ENCODE measurements at regions not wholly inside any gene's neighbourhood (a gene's known extent, or its start where the extent isn't known, plus 50 kb on each side); places are given as distances from the start of the nearest gene placed in this dataset.

GRCh38 chr14:22513066-22513812 lies 75.8 kb downstream of the DAD1 start:
- no peaks in the 10 kb centered on the region for H3K79me1 ChIP-seq (ENCODE audit: low read depth, low read length)
- H3K79me2 ChIP-seq (ENCODE audit: control insufficient read depth in 1 of 2, insufficient read depth in 2 of 2, low read length in 2 of 2): no peaks in the 10 kb centered on the region
- H2BK120ac ChIP-seq (replicated peaks; ENCODE audit: low read depth, low read length): no peak overlapping the region
- H2AFZ ChIP-seq (ENCODE audit: low read length): no peak overlapping the region
- FAIRE-seq (no peak), DNase-seq (ENCODE audit: low read depth in 1 of 2, low spot score in 2 of 2) (no peak)
- H2BK12ac ChIP-seq (ENCODE audit: low read depth, low read length): no peak overlapping the region
- TF ChIP-seq RBBP5 (IDR thresholded peaks at IDR 0.05; ENCODE audit: borderline replicate concordance, low read depth, low read length) (no peak), CBX5 (IDR thresholded peaks at IDR 0.05; ENCODE audit: low read depth, low read length) (no peak), ATF2 (IDR thresholded peaks at IDR 0.05; ENCODE audit: low read length) (no peak), JUND (IDR thresholded peaks at IDR 0.05; ENCODE audit: low read length) (no peak), SIN3A (conservative IDR thresholded peaks at IDR 0.05 in 1 of 2, IDR thresholded peaks at IDR 0.05 in 1 of 2; ENCODE audit: low read depth in 1 of 2, low read length in 2 of 2) (no peak), CREB1 (IDR thresholded peaks at IDR 0.05) (no peak), MAX (IDR thresholded peaks at IDR 0.05) (no peak), ZNF274 (IDR thresholded peaks at IDR 0.05; ENCODE audit: borderline replicate concordance, extremely low read depth, low read length) (no peak), TAF1 (IDR thresholded peaks at IDR 0.05; ENCODE audit: low read depth, low read length) (no peak)
- H4K5ac ChIP-seq (ENCODE audit: insufficient read length, low read depth, low read length): no peak overlapping the region
- H4K20me1 ChIP-seq (replicated peaks in 1 of 2; ENCODE audit: control insufficient read depth in 1 of 2, insufficient read depth in 2 of 2, low read length in 2 of 2): no peaks in the 10 kb centered on the region
- H4K8ac ChIP-seq (ENCODE audit: extremely low read depth, insufficient read depth, low read length): no peak overlapping the region
- H4K91ac ChIP-seq (replicated peaks; ENCODE audit: insufficient read length, low read length): no peak overlapping the region
- no peak overlapping the region for H3K27ac ChIP-seq (ENCODE audit: low read depth, low read length)
- H3K14ac ChIP-seq (ENCODE audit: insufficient read length): no peak overlapping the region
- H2BK5ac ChIP-seq (ENCODE audit: low read depth, low read length): no peak overlapping the region
- no peak overlapping the region for H2BK15ac ChIP-seq (ENCODE audit: low read length)
- H3K23ac ChIP-seq (ENCODE audit: insufficient read length): no peak overlapping the region
- H3K9ac ChIP-seq (replicated peaks in 1 of 4; ENCODE audit: extremely low read depth in 1 of 4, low read depth in 3 of 4, low read length in 3 of 4): no peak overlapping the region
- no peaks in the 10 kb centered on the region for H3K23me2 ChIP-seq (ENCODE audit: low read depth, low read length)
- no peak overlapping the region for H3K4me2 ChIP-seq (ENCODE audit: insufficient read depth in 1 of 2, low read depth in 2 of 2, low read length in 2 of 2)
- no peak overlapping the region for H3K4ac ChIP-seq (replicated peaks; ENCODE audit: insufficient read length, low read depth, low read length)
- no peak overlapping the region for H2BK20ac ChIP-seq (ENCODE audit: low read length)
- no peak overlapping the region for H3K4me3 ChIP-seq (ENCODE audit: extremely low read depth in 1 of 4, insufficient read depth in 2 of 4, low read depth in 3 of 4, low read length in 4 of 4)
- POLR2A ChIA-PET (ENCODE audit: partially characterized antibody): no interaction called here
- H3K9me3 ChIP-seq (ENCODE audit: insufficient read depth in 2 of 2, low read depth in 1 of 2, low read length in 1 of 2): no peaks in the 10 kb centered on the region
- H3K36me3 ChIP-seq (ENCODE audit: control insufficient read depth in 2 of 4, insufficient read depth in 4 of 4, low read length in 3 of 4): no peaks in the 10 kb centered on the region
- no peak overlapping the region for H3K18ac ChIP-seq (ENCODE audit: extremely low read depth, low read length)
- CTCF ChIA-PET (ENCODE audit: partially characterized antibody): interaction anchor here (0.5 to 1.4 kb wide), 3 partner anchors 28 to 315 kb away, joined by 3 read pairs; partner anchors contain the start of gene ABHD4
- H3K56ac ChIP-seq (replicated peaks; ENCODE audit: insufficient read length, low read depth, low read length): no peak overlapping the region
- H3K27me3 ChIP-seq (replicated peaks in 1 of 4; ENCODE audit: control insufficient read depth in 3 of 4, extremely low read depth in 1 of 4, insufficient read depth in 3 of 4, low read length in 3 of 4): no peaks in the 10 kb centered on the region; a peak in 1 of 7 replicates
- H2AK5ac ChIP-seq (ENCODE audit: low read depth, low read length): no peak overlapping the region
- WGBS, 2 experiments (ENCODE audit: extremely low coverage in 1 of 2, insufficient coverage in 1 of 2, insufficient read length in 1 of 2, insufficient replicate concordance in 2 of 2, low coverage in 1 of 2, low lambda C conversion rate in 2 of 2, missing lambda C conversion rate in 1 of 2): 85% methylated on average over 3 of the region's 3 CpGs; no CpG with 5 or more reads in 1 of the 2 experiments
- peaks cover 0 to 3% (median 1%) of the 10 kb centered on the region in 4 experiments; a peak in 3 of 7 replicates for H3K4me1 ChIP-seq (replicated peaks in 1 of 4; ENCODE audit: control insufficient read depth in 3 of 4, insufficient read depth in 4 of 4, low read length in 3 of 4)
